Amygdala (tissue), 56 donors: ENCODE measurements at regions not wholly inside any gene's neighbourhood (a gene's known extent, or its start where the extent isn't known, plus 50 kb on each side); places are given as distances from the start of the nearest gene placed in this dataset.

Source experiments
- DNase-seq, 56 donors: peaks; one replicate each; lab custom pipeline; 2025; lab: John Stamatoyannopoulos, UW

DNA sequence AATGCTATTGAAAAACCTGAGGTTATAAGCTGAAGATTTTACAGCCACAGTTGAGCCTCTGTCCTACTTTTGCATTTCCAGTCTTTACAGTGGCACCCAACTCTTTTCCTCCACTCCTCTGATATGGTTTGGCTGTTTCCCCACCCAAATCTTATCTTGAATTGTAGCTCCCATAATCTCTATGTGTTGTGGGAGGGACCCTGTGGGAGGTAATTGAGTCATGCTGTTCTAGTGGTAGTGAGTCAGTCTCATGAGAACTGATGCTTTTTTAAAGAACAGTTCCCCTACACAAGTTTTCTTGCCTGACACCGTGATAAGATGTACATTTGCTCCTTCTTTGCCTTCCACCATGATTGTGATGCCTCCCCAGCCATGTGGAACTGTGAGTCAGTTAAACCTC lies 646.1 kb upstream of the SEMA6A start:
- no peak for DNase-seq

DNA sequence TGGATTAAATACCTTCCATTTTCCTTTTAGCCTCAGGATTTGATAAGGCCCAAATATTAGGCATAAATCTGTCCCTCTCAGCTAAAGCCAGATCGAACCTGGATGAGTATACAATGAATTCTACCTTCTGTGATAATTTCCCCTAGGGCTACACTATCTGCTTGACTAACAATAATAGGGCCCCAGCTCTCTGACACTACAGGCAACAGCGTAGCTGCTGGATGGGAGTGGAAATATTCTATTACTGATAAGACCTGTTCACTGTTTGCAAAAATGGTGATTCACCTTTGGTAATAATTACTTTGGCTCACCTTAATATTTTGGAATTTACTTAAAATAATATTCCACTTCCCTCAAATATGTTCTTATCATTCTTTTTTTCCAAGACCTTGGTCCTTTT lies 644.2 kb upstream of the SEMA6A start:
- DNase-seq: no peak

DNA sequence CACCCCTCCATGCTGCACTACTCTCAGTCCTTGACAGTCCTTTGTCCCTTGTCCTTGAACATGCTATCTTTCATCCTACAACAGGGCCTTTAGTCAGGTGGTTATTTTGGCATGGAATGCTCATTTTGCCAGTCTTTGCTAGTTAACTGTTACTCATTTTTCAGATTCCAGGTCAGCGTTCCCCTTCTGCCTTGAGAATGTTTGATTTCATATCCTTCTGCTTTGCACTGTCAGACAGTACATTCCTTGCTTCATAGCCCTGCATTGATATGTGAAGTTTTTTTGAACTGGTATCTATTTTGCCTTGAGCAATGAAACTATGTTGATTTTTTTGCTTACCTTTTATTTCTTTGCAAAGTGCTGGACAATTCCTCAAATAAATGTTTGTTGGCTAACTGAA lies 638.2 kb upstream of the SEMA6A start:
- DNase-seq: no peak

DNA sequence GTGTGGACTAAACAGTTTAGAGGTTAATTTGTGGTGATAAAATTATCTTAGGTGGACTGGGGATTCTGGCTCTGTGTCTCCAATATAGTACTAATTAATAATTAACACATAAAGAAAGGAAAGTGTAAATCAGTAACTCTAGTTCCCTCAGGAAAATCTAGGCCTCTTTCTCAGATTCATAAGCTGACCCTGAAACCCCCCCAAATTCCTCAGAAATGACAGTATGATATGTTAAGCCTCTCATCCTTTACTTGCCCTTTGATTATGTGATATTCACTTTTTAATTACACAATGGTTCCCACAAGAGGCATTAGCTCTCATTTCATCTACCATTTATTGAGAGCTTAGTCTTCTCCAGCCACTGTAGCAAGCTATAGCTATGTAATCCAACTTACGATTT lies 636.2 kb upstream of the SEMA6A start:
- DNase-seq: no peak

DNA sequence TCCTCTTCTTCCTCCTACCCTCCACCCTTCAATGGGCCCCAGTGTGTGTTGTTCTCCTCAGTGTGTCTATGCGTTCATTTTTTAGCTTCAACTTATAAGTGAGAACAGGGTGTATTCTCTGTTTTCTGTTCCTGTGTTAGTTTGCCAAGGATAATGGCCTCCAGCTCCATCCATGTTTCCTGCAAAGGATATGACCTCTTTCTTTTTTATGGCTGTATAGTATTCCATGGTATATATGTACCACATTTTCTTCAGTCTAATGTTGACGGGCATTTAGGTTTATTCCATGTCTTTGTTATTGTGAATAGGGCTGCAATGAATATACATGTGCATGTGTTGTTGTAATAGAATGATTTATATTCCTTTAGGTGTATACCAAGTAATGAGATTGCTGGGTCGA lies 634.9 kb upstream of the SEMA6A start:
- DNase-seq: no peak

DNA sequence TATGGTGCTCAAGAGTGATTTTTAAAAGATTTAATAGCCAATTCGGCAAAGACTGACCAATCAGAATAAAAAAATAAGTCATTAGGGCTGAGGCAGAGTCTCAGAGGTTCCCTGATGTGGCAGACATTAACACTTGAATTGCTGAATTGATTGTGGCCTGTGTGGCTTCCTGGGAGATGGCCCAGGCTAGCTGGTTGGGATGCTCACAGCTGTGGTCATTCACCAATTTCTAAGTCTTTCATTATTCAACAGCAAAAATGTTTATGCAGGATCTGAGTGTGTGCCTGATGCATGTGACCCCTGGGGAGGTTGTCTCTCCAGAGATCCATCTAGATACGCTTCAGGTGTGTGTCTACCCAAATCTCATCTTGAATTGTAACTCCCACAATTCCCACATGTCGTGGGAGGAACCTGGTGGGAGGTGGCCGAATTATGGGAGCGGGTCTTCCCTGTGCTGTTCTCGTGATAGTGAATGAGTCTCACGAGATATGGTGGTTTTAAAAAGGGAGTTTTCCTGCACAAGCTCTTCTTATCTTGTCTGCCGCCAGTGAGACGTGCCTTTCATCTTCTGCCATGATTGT lies 632.6 kb upstream of the SEMA6A start:
- DNase-seq: no peak

DNA sequence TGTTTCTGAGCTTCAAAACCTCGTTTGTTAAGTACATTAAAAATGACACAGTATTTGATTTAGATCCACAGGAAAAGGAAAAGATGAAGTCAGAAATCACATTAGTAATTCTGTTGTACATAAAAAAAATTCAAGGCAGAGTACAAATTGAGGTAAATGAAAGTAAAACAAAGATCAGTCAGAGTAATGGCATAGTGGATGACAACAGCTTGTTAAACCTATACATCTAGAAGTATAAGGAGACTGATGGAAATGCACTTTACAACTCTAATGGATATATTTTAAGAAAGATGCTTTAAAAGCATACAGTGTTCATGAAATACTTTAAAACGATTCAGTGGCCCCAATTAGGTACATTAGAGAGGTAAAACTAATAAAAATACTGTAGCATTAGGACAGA lies 631.3 kb upstream of the SEMA6A start:
- no peak for DNase-seq

DNA sequence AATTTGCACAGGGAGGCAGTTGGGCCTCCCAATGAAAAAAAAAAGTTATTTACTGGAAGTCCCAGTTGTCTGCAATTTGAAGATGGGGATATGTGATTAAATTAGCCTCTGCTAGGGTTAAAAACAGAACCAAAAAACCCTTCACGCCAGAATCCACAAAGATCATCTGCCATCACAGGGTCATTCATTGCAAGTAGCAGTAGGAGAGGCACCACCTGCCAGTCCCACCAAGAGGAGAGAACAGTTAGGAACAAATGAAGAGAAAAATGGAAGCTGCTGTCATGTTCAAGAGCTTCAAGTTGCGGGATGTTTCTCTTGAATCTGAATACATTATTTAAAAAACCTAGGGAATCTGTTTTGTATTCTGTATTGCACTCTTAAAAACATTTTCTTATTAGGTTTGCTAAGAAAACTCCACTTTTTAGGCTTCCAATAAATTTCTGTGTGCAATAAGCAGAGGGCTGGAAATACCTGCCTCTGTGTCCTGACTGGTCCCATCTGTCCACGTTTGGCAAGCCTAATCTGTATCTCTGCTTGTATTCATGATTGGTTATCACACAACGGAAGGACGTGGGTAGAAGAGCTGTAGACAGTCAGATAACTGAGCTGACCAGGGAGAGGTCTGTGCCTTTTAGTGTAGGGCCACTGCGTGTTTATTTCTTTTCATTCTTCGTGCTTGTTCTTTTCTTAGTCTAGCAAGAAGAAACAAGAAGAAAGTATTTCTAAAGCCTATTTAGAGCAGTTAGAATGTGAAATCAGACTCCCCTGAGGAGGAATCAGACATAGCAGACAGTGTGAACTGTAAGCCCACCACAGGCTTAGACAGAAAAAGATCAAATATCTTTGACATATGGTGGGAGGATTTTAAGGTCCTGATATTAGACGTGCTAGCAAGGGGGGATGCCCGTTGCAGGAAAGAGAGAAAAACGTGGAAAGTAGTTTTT lies 630.6 kb upstream of the SEMA6A start:
- DNase-seq: no peak

DNA sequence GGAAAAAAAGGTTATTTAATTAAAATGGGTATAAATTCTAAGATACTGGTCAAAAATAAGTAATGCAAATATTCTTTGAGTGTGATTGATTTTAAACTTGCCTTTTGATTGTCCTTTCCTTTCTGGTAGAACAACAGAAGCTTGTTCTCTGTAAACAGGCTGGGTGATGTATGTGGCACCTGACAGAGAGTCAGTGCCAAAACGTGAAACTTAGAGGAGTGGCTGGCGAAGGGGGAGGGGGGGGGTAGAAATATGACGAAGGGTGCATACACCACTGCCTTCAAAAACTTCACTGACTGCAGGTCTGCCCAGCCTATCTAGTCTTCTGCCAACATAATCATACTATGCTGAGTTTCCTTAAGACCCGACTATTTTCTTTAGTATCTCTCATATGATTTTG lies 629.8 kb upstream of the SEMA6A start:
- DNase-seq: peak in 1 of 56 donors; percentile 19

DNA sequence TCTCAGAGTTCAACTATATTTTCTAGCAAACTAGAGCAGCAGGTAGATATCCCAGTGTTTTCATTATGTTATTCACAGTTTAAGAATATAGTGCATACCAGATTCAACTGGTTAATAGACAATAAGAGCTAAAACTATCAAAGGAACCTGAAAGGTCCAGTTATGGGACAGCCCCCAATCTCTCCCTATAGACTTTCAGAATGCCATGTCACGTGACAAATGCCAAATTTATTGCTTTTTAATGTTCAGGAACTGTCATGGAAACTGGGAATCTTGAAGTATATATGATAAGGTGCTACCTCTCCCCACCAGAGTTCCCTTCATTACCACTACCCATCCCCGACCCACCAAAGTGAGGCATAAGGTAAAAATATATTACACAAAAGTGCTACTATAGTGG lies 629.0 kb upstream of the SEMA6A start:
- no peak for DNase-seq

DNA sequence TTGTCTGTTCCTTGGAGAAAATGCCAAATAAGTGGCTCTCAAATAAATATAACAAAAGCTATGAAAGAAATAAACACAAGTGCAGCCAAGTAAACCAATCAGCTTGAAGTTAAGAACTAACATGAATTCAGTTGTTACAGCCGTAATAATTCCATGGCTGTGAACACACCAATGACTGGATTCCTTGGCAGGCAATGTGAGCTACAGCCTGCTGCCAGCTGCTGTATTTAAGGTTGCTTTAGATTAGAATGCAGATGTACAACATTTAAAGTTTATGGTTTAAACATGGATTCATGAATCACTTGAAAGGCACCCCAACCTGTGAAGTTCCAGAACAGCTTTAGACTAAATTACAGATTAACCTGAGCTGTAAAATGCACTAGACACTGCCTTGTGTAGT lies 626.4 kb upstream of the SEMA6A start:
- DNase-seq: no peak

DNA sequence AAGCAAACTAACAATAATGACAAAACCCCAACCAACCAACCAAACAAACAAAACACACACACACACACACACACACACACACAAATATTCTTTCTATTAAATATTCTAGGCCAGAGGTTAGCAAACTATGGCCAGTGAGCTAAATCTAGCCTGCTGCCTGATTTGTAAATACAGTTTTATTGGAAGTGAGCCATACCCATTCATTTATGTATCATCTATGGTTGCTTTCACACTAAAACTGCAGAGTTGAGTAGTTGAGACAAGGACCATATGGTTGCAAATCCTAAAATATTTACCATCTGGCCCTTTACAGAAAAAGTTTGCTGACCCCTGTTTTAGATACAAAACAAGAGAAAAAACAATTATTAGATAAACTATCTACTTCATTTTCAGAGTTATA lies 620.5 kb upstream of the SEMA6A start:
- no peak for DNase-seq

DNA sequence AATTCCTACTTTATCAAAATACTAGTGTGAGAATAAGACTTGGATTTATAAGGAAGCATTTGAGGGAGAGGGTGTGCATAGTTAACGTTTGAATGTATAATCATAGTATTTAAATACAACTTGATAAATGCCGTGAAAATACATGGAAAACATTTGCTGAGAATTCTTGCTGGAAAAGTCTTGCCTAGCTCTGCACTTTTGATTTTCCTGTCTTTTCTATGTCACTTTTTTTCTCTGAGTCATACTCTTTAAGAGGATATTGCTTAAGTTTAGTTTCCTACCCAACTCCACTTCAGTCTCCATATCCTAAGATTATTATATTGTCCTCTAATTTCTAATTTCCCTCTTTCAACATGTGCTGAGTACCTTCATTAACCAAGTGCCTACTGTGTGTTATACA lies 616.6 kb upstream of the SEMA6A start:
- no peak for DNase-seq

DNA sequence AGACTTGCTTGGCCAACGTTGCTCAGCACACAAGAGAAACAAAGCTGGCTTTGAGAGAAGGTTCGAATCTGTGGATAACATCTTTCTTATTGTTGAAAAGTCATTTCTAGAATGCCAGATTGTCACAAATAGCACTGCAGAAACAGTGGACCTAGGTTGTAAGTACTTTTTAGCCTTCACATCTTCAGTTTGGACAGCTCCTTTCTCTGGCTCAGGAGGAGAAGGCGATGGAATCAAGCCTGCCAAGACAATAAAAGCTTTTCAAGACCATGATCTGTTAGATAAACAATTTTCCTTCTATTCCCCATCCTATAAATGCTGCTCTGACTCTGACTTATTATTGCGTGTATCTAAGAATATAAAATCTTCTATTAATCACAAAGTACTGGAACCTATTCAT lies 615.2 kb upstream of the SEMA6A start:
- no peak for DNase-seq

DNA sequence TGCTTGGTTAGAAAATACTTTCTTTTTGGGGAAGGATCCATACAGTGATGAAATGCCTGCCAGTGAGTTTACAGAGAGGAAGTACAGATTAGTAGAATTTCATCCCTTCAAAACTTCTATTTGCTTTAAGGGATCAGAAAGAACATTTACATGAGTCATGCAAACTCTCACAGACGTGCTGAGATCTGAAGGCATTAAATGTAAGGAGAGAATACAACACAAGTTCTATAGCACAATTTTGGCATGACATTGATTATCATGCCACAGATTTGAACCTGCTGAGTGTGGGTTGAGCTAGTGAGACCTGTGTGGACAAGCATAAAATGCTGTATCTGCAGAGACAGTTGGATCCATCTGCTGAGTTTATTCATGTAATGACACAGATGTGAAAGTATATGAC lies 613.6 kb upstream of the SEMA6A start:
- DNase-seq: no peak

DNA sequence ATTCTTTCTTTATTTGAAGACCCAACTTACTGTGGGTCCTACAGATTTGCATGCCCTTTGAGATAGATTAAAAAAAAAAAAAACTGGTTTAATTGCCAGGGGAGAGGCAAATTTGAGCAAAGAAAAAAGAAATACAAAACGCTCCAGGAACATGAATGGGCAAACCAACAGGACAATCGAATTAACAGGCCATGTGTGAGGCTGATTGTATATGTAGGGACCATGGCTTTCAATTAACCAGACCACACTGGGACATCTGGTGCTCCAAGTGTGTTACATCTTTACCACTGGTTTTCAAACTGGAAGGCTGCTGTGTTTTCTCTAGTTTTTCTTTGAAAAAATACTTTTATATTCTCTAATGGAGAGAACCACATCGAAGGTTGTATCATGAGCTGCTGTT lies 612.1 kb upstream of the SEMA6A start:
- no peak for DNase-seq

DNA sequence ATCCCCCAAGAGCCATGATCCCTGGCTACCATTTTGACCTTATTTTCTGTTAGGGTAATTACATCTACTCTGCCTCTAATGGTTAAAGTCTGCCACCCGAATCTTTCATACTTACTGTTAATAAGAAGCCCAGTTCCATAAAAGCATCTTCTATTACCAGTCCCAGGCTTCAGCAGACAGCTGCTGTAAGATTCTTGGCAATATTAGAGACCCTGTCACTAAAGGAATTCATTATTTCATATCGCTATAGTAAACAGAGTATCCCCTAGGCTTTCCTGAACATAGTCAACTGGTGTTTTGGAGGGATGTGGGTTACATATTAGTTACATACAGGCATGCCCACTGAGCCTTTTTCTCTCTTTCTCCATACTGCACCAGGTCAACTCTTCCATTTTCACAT lies 608.7 kb upstream of the SEMA6A start:
- no peak for DNase-seq

DNA sequence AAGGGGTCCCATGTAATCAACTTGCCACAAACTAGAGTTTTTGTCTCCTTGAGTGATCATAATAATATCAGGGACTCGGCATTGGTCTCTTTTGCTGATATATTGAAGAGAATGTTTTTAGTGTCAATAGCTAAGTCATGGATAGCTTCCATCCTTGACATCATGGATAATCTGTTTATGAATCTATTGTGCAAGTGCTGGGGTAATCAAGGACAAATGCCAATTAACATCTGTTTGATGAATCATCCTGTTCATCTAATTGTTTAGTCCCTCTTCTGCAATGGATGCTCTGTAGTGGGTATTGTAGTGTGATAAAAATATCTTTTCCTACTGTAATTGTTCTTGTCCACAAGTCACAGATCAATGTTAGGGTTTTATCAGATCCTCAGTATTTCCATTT lies 607.5 kb upstream of the SEMA6A start:
- DNase-seq: peak in 1 of 56 donors; percentile 38

DNA sequence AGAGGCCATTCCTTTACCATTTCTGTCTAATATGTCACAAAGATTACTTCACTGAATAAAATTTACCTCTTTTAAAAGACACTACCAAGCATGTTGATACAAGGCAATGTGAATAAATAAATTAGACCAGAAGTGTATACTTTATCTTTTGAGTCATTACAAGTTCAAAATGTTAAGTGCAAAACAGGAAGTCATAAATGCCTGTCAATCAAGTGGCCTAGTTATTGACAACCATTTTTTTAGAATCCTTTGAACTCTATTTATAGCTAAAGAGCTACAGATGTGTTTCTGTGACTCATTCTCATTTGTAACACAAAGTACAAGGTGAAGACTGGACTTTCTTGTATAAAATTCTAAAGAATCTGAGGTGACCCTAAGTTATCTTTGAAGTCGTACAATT lies 602.7 kb upstream of the SEMA6A start:
- DNase-seq: no peak

DNA sequence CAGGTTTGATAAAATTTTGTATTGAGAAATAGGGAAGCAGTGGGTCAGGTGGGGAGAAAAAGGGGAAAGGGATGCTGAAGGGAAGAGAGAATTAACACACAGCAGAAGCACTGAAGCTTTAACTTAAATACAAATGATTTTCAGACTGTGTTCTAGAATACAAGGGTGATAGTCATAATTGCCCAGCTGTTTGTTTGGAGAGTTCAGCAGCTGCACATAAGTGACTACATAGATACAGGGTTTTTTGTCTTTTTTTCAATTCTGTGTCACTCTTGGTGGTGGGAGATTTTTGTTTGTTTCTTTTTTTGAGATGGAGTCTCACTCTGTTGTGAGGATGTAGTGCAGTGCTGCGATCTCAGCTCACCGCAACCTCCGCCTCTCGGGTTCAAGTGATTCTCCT lies 590.4 kb upstream of the SEMA6A start:
- peak in 1 of 56 donors; percentile 7 for DNase-seq

DNA sequence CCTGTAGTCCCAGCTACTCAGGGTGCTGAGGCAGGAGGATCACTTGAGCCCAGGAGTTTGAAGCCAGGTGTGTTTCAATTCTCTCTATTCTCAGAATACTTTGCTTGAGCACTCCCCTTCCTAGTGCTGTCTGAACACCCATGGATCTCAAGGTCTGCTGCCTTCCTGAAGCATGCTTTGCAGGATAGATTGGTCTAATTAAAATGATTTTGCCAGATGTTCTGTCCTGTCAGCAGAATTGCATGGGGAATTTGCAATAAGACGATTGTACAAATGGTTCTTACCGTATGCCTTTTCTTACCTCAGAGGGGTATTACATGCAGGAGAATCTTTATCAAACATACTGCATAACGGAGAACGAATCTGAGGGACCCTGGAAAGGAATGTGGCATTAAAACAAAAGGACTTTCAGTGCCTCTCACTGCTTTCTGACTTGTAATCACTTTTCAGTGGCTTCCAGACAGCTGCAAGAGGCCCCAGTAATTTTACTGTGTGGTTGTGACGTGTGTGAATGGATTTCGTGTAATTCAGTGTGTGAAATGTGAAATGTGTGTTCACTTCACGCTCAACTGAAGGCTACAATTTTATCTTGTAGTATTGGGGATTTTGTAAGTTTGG lies 587.2 kb upstream of the SEMA6A start:
- DNase-seq: no peak

DNA sequence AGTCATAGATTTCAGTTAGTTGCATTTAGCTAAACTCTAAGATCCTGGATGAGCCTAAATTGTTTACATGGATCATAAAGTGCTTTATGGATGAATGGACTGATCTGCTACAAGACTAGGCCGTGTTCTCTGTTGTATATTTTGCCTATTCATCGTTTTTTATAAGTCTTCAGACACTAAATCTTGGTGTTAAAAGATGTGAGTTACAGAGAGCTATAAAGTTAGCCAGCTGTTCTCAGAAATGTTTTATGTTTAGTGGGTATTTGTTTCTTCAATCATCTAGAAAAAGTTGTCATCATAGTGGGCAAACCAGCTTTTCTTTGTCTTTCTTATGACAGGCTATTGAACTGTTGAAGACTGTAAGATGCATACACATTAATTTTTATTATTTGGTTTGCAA lies 585.8 kb upstream of the SEMA6A start:
- no peak for DNase-seq
